ENCODE measurements at regions not wholly inside any gene's neighbourhood (a gene's known extent, or its start where the extent isn't known, plus 50 kb on each side); places are given as distances from the start of the nearest gene placed in this dataset.
A peak's percentile ranks its signal among the peaks of the same experiment; 100 is the strongest.
"Not testable (repeated sequence)": the region's sequence is repeated elsewhere in the genome, so short reads cannot be mapped to it uniquely, and the experiment has no call there.

DNA sequence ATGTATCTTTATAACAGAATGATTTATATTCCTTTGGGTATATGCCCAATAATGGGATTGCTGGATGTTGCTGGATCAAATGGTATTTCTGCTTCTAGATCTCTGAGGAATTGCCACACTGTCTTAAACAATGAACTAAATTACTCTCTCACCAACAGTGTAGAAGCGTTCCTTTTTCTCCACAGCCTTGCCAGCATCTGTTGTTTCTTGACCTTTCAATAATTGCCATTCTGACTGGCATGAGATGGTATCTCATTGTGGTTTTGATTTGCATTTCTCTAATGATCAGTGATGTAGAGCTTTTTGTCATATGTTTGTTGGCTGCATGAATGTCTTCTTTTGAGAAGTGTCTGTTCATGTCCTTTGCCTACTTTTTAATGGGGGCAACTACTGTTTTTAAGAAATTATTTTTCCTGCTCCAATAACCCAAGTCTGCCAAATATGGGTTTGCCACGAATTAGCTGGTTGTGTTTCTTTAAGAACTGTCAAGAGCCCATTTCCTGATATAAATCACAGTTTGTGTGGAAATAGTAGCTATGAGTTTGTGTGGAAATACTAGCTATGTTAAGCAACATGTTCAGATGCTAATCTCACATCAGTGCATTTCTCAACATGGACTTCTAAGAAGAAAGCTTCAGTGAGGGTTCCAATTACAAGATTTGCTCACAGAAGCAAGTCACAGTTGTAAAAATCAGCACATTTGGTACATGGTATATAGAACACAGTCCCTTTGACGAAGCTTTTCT, 259.4 kb downstream of the ANAPC1 start:
- BruUV-seq (replicated peaks) = no TSS peak
- no peaks in the 10 kb centered on the region for H3K27me3 Mint-ChIP-seq (ENCODE audit: insufficient read depth, unreplicated experiment)
- intact Hi-C loops (cut with micrococcal nuclease) = loop anchor here (5.0 kb wide), 1 partner anchor 38 kb away; no protein-coding TSS in a partner anchor
- H3K4me1 Mint-ChIP-seq (ENCODE audit: insufficient read depth, unreplicated experiment) = peaks cover 44% of the 10 kb centered on the region
- peaks cover 22% of the 10 kb centered on the region for H3K9me3 Mint-ChIP-seq (ENCODE audit: unreplicated experiment)
- H3K27ac Mint-ChIP-seq (ENCODE audit: low read depth, unreplicated experiment) = peak overlapping the region; percentile 70
- POLR2A ChIA-PET = interaction anchor here (0.6 to 3.1 kb wide), 16 partner anchors 10 to 905 kb away, joined by 3 to 34 read pairs (median 4); partner anchors contain the start of gene BCL2L11
- peaks cover 7% of the 10 kb centered on the region for H3K36me3 Mint-ChIP-seq (ENCODE audit: insufficient read depth, unreplicated experiment)
- CTCF ChIA-PET = interaction anchor here (0.5 to 1.0 kb wide), 4 partner anchors 14 to 1499 kb away, joined by 4 read pairs; no protein-coding TSS in a partner anchor
- peak; percentile 90 for DNase-seq (ENCODE audit: unreplicated experiment)
- peak overlapping the region; percentile 38 for H3K4me3 Mint-ChIP-seq (ENCODE audit: unreplicated experiment)
- TF ChIP-seq, protein P1, sequence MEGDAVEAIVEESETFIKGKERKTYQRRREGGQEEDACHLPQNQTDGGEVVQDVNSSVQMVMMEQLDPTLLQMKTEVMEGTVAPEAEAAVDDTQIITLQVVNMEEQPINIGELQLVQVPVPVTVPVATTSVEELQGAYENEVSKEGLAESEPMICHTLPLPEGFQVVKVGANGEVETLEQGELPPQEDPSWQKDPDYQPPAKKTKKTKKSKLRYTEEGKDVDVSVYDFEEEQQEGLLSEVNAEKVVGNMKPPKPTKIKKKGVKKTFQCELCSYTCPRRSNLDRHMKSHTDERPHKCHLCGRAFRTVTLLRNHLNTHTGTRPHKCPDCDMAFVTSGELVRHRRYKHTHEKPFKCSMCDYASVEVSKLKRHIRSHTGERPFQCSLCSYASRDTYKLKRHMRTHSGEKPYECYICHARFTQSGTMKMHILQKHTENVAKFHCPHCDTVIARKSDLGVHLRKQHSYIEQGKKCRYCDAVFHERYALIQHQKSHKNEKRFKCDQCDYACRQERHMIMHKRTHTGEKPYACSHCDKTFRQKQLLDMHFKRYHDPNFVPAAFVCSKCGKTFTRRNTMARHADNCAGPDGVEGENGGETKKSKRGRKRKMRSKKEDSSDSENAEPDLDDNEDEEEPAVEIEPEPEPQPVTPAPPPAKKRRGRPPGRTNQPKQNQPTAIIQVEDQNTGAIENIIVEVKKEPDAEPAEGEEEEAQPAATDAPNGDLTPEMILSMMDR (IDR thresholded peaks at IDR 0.05; ENCODE audit: unreplicated experiment) = no peak

DNA sequence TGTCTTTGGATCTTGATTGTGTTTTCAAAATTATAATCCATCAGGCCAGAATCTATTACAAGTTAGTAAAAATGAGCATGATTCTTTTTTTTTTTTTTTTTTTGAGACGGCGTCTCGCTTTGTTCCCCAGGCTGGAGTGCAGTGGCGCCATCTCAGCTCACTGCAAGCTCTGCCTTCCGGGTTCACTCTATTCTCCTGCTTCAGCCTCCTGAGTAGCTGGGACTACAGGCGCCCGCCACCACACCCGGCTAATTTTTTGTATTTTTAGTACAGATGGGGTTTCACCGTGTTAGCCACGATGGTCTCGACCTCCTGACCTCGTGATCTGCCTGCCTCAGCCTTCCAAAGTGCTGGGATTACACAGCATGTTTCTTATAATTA, 258.8 kb downstream of the ANAPC1 start:
- Mint-ChIP-seq H3K4me1 (ENCODE audit: insufficient read depth, unreplicated experiment) (peaks cover 44% of the 10 kb centered on the region), H3K27ac (ENCODE audit: low read depth, unreplicated experiment) (peak overlapping the region; percentile 70), H3K36me3 (ENCODE audit: insufficient read depth, unreplicated experiment) (peaks cover 12% of the 10 kb centered on the region), H3K9me3 (ENCODE audit: unreplicated experiment) (peaks cover 22% of the 10 kb centered on the region), H3K4me3 (ENCODE audit: unreplicated experiment) (peak overlapping the region; percentile 38)
- intact Hi-C loops (cut with micrococcal nuclease) = loop anchor here (5.0 kb wide), 1 partner anchor 37 kb away; no protein-coding TSS in a partner anchor
- not testable (repeated sequence) for DNase-seq (ENCODE audit: unreplicated experiment); H3K27me3 Mint-ChIP-seq (ENCODE audit: insufficient read depth, unreplicated experiment); BruUV-seq (replicated peaks)
- POLR2A ChIA-PET = interaction anchor here (0.7 to 3.1 kb wide), 15 partner anchors 10 to 906 kb away, joined by 3 to 34 read pairs (median 4); partner anchors contain the start of gene BCL2L11
- CTCF ChIA-PET = interaction anchor here (0.5 to 1.0 kb wide), 4 partner anchors 14 to 1500 kb away, joined by 4 read pairs; no protein-coding TSS in a partner anchor

DNA sequence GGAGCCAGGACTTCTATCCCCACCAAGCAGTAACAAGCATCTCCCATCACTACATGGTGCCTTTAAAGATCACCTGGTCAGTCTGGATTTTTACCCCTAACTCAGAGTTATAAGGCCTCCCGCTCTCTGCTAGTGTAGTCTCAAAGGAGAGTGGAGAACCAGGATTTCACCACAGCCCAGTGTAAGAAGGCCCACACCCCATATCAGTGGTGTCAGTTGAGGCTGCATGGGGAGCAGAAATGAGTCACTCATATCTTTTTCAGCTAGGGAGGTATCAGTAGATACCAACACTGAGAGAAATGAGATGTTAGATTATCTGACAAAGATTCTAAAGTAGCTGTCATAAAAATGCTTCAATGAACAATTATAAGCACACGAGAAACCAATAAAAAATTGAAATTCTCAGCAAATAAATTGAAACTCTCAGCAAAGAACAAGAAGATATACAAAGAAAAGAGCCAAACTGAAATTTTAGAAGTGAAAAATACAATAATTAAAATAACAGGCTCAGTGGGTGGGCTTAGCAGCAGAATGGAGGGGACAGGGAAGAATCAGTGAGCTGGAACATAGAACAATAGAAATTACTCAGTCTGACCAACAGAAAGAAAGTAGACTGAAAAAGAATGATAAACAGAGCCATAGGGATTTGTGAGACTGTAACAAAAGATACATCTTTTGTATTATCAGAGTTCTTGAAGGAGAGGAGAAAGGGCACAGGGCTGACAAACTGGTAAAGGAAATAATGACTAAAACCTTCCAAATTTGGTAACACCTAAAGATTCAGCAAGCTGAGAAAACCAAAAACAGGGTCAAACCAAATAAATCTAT, 257.7 kb downstream of the ANAPC1 start:
- Mint-ChIP-seq H3K36me3 (ENCODE audit: insufficient read depth, unreplicated experiment) (peaks cover 14% of the 10 kb centered on the region), H3K4me3 (ENCODE audit: unreplicated experiment) (no peak overlapping the region), H3K27me3 (ENCODE audit: insufficient read depth, unreplicated experiment) (no peaks in the 10 kb centered on the region), H3K27ac (ENCODE audit: low read depth, unreplicated experiment) (peak overlapping the region; percentile 70), H3K9me3 (ENCODE audit: unreplicated experiment) (peaks cover 22% of the 10 kb centered on the region), H3K4me1 (ENCODE audit: insufficient read depth, unreplicated experiment) (peaks cover 44% of the 10 kb centered on the region)
- CTCF ChIA-PET = no interaction called here
- intact Hi-C loops (cut with micrococcal nuclease) = loop anchor here (5.0 kb wide), 1 partner anchor 36 kb away; no protein-coding TSS in a partner anchor
- DNase-seq (ENCODE audit: unreplicated experiment) = peak; percentile 27
- no TSS peak for BruUV-seq (replicated peaks)
- TF ChIP-seq, protein P1 (IDR thresholded peaks at IDR 0.05; ENCODE audit: unreplicated experiment) = no peak
- POLR2A ChIA-PET = interaction anchor here (0.7 to 3.1 kb wide), 10 partner anchors 10 to 907 kb away, joined by 3 to 34 read pairs (median 3); no protein-coding TSS in a partner anchor

- Mint-ChIP-seq H3K4me1 (ENCODE audit: insufficient read depth, unreplicated experiment) (peaks cover 44% of the 10 kb centered on the region), H3K36me3 (ENCODE audit: insufficient read depth, unreplicated experiment) (peaks cover 14% of the 10 kb centered on the region), H3K4me3 (ENCODE audit: unreplicated experiment) (no peak overlapping the region), H3K9me3 (ENCODE audit: unreplicated experiment) (peaks cover 22% of the 10 kb centered on the region), H3K27ac (ENCODE audit: low read depth, unreplicated experiment) (peak overlapping the region; percentile 70), H3K27me3 (ENCODE audit: insufficient read depth, unreplicated experiment) (no peaks in the 10 kb centered on the region)
- intact Hi-C loops (cut with micrococcal nuclease) = loop anchor here (5.0 kb wide), 1 partner anchor 35 kb away; no protein-coding TSS in a partner anchor
- DNase-seq (ENCODE audit: unreplicated experiment) = no peak
- CTCF ChIA-PET = no interaction called here
- TF ChIP-seq, protein P1 (IDR thresholded peaks at IDR 0.05; ENCODE audit: unreplicated experiment) = no peak
- BruUV-seq (replicated peaks) = no TSS peak
- POLR2A ChIA-PET = interaction anchor here (1.0 to 3.1 kb wide), 4 partner anchors 14 to 72 kb away, joined by 3 to 34 read pairs (median 8); no protein-coding TSS in a partner anchor
These were observed 257.2 kb downstream of the ANAPC1 start for GRCh38 chr2:111626865-111627163.

All from MCF 10A (cell line).